K562 (cell line): ENCODE measurements at regions not wholly inside any gene's neighbourhood (a gene's known extent, or its start where the extent isn't known, plus 50 kb on each side); places are given as distances from the start of the nearest gene placed in this dataset.

Experiments used
- ATAC-seq: fragments of 200-7000 bp; cut with Tn5 transposase; 3 replicates; pipeline ENCODE4 v1.9.1; 2020; ENCODE audit warnings: moderate library complexity
- BruUV-seq: library from RNA; stranded (reverse); fragments of 400-500 nt; replicated peaks from 2 replicates; lab custom pipeline; 2021; lab: Mats Ljungman, UMichigan
- CTCF ChIA-PET: fragments of 300-600 bp; formaldehyde crosslinking; extraction: SDS; loops from one replicate; lab custom pipeline; 2021; ENCODE audit warnings: low intra/inter-chr PET ratio; lab: Yijun Ruan, JAX
- POLR2A ChIA-PET: fragments of 300-600, 350-650 bp; sonication (Branson Sonifier 250); formaldehyde crosslinking; extraction: SDS; loops from one replicate; lab custom pipeline; 2021; ENCODE audit warnings: antibody characterized with exemption, inconsistent platforms; lab: Yijun Ruan, JAX
- DNase-seq, 4 experiments: peaks; one replicate each; pipeline versions ENCODE4 v3.0.0 to v3.0.0-alpha.2; 2011 to 2018; ENCODE audit warnings: low spot score in 3 of 4, mixed read lengths in 3 of 4; ENCODE audit errors: extremely low read depth in 1 of 4
- FAIRE-seq: peaks from 2 replicates; lab custom pipeline; 2011; peaks lifted over from hg19 to GRCh38; lab: Jason Lieb, UNC
- H2AFZ ChIP-seq: 2 replicates; pipeline ENCODE4 v1.6.0; 2011; ENCODE audit warnings: low read depth, low read length, control low read depth, inconsistent platforms
- H3K27ac ChIP-seq: fragments of 200-600 bp; 3 replicates; pipeline ENCODE4 v1.8.0; 2011; ENCODE audit warnings: low read depth, mild to moderate bottlenecking, control low read depth, inconsistent platforms, low read length, moderate library complexity, mixed read lengths; ENCODE audit errors: extremely low read depth
- H3K27me3 ChIP-seq, 2 experiments: fragments of 300-600 bp in 1 of 2; 2 replicates in 1 of 2; 3 replicates in 1 of 2; pipeline versions ENCODE4 v1.6.0 to v1.8.0; 2011; ENCODE audit warnings: inconsistent platforms in 2 of 2, low read length in 2 of 2, mild to moderate bottlenecking in 1 of 2, mixed read lengths in 1 of 2, moderate library complexity in 1 of 2; ENCODE audit not compliant: control insufficient read depth in 2 of 2, insufficient read depth in 2 of 2
- H3K36me3 ChIP-seq: fragments of 300-600 bp; 3 replicates; pipeline ENCODE4 v1.8.0; 2011; ENCODE audit warnings: mild to moderate bottlenecking, low read length, inconsistent platforms; ENCODE audit not compliant: control insufficient read depth, insufficient read depth
- H3K4me1 ChIP-seq, 2 experiments: fragments of 200-600 bp in 1 of 2; replicated peaks in 1 of 2; 2 replicates in 1 of 2; 3 replicates in 1 of 2; pipeline versions ENCODE4 v1.5.1 to v1.8.0; 2011; ENCODE audit warnings: inconsistent platforms in 2 of 2, low read length in 2 of 2, mild to moderate bottlenecking in 1 of 2, mixed read lengths in 1 of 2, moderate library complexity in 1 of 2; ENCODE audit not compliant: control insufficient read depth in 2 of 2, insufficient read depth in 2 of 2
- H3K4me2 ChIP-seq: 2 replicates; pipeline ENCODE4 v1.6.1; 2011; ENCODE audit warnings: low read length, control low read depth, inconsistent platforms, mixed read lengths; ENCODE audit not compliant: insufficient read depth
- H3K4me3 ChIP-seq: fragments of 200-600 bp; sonication (generic), shearing (Covaris generic); 2 replicates; pipeline ENCODE4 v1.5.1; 2016; ENCODE audit warnings: control low read depth, inconsistent platforms
- H3K79me2 ChIP-seq: fragments of 200-600 bp; 3 replicates; pipeline ENCODE4 v1.8.0; 2011; ENCODE audit warnings: low read length, inconsistent platforms; ENCODE audit not compliant: control insufficient read depth, insufficient read depth
- H3K9ac ChIP-seq, 2 experiments: 2 replicates each; pipeline versions ENCODE4 v1.6.0 to v1.6.1; 2011; ENCODE audit warnings: low read depth in 2 of 2, low read length in 2 of 2, control low read depth in 1 of 2, inconsistent platforms in 1 of 2, mild to moderate bottlenecking in 1 of 2, mixed read lengths in 1 of 2; ENCODE audit not compliant: insufficient read depth in 1 of 2
- H3K9me1 ChIP-seq: one replicate; pipeline ENCODE4 v1.6.0; 2011; ENCODE audit warnings: inconsistent platforms, mild to moderate bottlenecking, low read length, moderate library complexity; ENCODE audit not compliant: control insufficient read depth, insufficient read depth
- H3K9me3 ChIP-seq: replicated peaks from 2 replicates; pipeline ENCODE4 v1.5.1; 2011; ENCODE audit warnings: low read depth, low read length, inconsistent platforms; ENCODE audit not compliant: control insufficient read depth, insufficient read depth
- H4K20me1 ChIP-seq: replicated peaks from 2 replicates; pipeline ENCODE4 v1.6.1; 2011; ENCODE audit warnings: low read length, inconsistent platforms, mixed read lengths; ENCODE audit not compliant: control insufficient read depth, insufficient read depth
- CEBPB ChIP-seq: fragments of 450-650 bp; IDR thresholded peaks from 2 replicates; pipeline ENCODE4 v1.6.1; 2016; ENCODE audit warnings: missing genetic modification characterization, missing compliant biosample characterization
- KDM4B ChIP-seq, 2 experiments: fragments of 450-650 bp in 1 of 2; sonication (generic) in 1 of 2; IDR thresholded peaks; 2 replicates each; pipeline ENCODE4 v1.6.1; 2016 to 2017; ENCODE audit warnings: borderline replicate concordance in 2 of 2, antibody characterized with exemption in 1 of 2, low read depth in 1 of 2, mild to moderate bottlenecking in 1 of 2
- MGA ChIP-seq: fragments of 450-650 bp; IDR thresholded peaks from 2 replicates; pipeline ENCODE4 v1.6.1; 2016; ENCODE audit warnings: mild to moderate bottlenecking, moderate library complexity
- PHB ChIP-seq: fragments of 250-450 bp; sonication (Bioruptor Pico); IDR thresholded peaks from 2 replicates; pipeline ENCODE4 v1.5.0; 2021
- THRA ChIP-seq: fragments of 450-650 bp; IDR thresholded peaks from 2 replicates; pipeline ENCODE4 v1.6.1; 2017; ENCODE audit warnings: mild to moderate bottlenecking, moderate library complexity
- ZFP36 ChIP-seq: fragments of 150-350 bp; IDR thresholded peaks from 2 replicates; pipeline ENCODE4 v1.6.1; 2018; ENCODE audit warnings: low read length, low read depth; ENCODE audit not compliant: partially characterized antibody
- ZNF764 ChIP-seq: fragments of 250-450 bp; sonication (Bioruptor Pico); IDR thresholded peaks from 2 replicates; pipeline ENCODE4 v1.4.0; 2020; ENCODE audit warnings: low read depth, mild to moderate bottlenecking, moderate library complexity
- ZNF780A ChIP-seq: fragments of 250-450 bp; sonication (Bioruptor Pico); IDR thresholded peaks from 2 replicates; pipeline ENCODE4 v1.5.0; 2021; ENCODE audit warnings: mild to moderate bottlenecking
- WGBS: fragments of 100-300 bp; shearing (Covaris generic); methylation state at CpG from one replicate; pipeline ENCODE4 v1.1.6; 2016; ENCODE audit warnings: low coverage, mixed read lengths; ENCODE audit not compliant: insufficient coverage; ENCODE audit errors: missing lambda C conversion rate; 5-methylcytosine and 5-hydroxymethylcytosine counted together
- in situ Hi-C: fragments of 300-500 bp; cut with MboI; formaldehyde crosslinking; loops from 4 replicates; pipeline ENCODE4 v1.15.0; 2018; ENCODE audit warnings: inconsistent platforms, mixed read lengths
- intact Hi-C: fragments of 100-400 bp; cut with micrococcal nuclease; formaldehyde crosslinking; loops from 2 replicates; pipeline ENCODE4 v1.14.2; 2022

GRCh38 chr6:144583614-144583954 is 298.4 kb downstream of the UTRN start:
- no peaks in the 10 kb centered on the region for H3K36me3 ChIP-seq
- no peaks in the 10 kb centered on the region for H3K9me3 ChIP-seq
- TSS peak; percentile 59 for BruUV-seq
- no peaks in the 10 kb centered on the region for H3K79me2 ChIP-seq
- H3K27ac ChIP-seq, result peak overlapping the region; percentile 38; the same call in 1 of the 3 replicates
- H3K4me2 ChIP-seq, result peak overlapping the region; percentile 76
- intact Hi-C loops, result loop anchor here (5.0 to 10.0 kb wide), 4 partner anchors 101 to 1151 kb away; partner anchors contain the start of gene EPM2A
- no peaks in the 10 kb centered on the region for H4K20me1 ChIP-seq
- H3K4me3 ChIP-seq, result peak overlapping the region; percentile 33
- peak overlapping the region; percentile 82 for H2AFZ ChIP-seq
- 0% methylated on average over 1 of the region's 1 CpG for WGBS
- H3K4me1 ChIP-seq, result peaks cover 0 to 8% of the 10 kb centered on the region in 2 experiments; a peak in 2 of 5 replicates
- ATAC-seq (0 out of 3 replicates have a peak, but pooled peaks have one; percentile 15), FAIRE-seq (no peak), DNase-seq (no peak)
- H3K27me3 ChIP-seq, result no peaks in the 10 kb centered on the region
- in situ Hi-C loops, result loop anchor here (10.0 to 25.0 kb wide), 2 partner anchors 631 to 1054 kb away; no protein-coding TSS in a partner anchor
- H3K9ac ChIP-seq, result no peak overlapping the region; a peak in 1 of 4 replicates
- ChIA-PET POLR2A (no interaction called here), CTCF (interaction anchor here (3.0 to 3.5 kb wide), 2 partner anchors 444 to 631 kb away, joined by 23 to 34 read pairs; no protein-coding TSS in a partner anchor)
- H3K9me1 ChIP-seq, result no peaks in the 10 kb centered on the region
- TF ChIP-seq ZNF764 (CRISPR knock-in tag), result no peak
- no peak for TF ChIP-seq PHB (CRISPR knock-in tag)
- no peak for TF ChIP-seq MGA
- TF ChIP-seq ZNF780A (CRISPR knock-in tag), result no peak
- no peak for TF ChIP-seq THRA
- no peak for TF ChIP-seq ZFP36
- peak; percentile 48 for TF ChIP-seq CEBPB (tag)
- TF ChIP-seq KDM4B (IDR thresholded peaks at IDR 0.05; ENCODE audit: borderline replicate concordance in 2 of 2, low read depth in 1 of 2), result no peak
